Hematopoietic multipotent progenitor cell (in vitro differentiated cells): ENCODE measurements at regions not wholly inside any gene's neighbourhood (a gene's known extent, or its start where the extent isn't known, plus 50 kb on each side); places are given as distances from the start of the nearest gene placed in this dataset.

Experiments used
- DNase-seq, 3 donors: peaks; one replicate each; pipeline ENCODE4 v3.0.0-alpha.2; 2011 to 2015; ENCODE audit warnings: low read depth in 2 of 3, low spot score in 2 of 3

- no peak for DNase-seq
Measured at GRCh38 chr3:25300141-25300540, 127.9 kb upstream of the RARB start.

DNA sequence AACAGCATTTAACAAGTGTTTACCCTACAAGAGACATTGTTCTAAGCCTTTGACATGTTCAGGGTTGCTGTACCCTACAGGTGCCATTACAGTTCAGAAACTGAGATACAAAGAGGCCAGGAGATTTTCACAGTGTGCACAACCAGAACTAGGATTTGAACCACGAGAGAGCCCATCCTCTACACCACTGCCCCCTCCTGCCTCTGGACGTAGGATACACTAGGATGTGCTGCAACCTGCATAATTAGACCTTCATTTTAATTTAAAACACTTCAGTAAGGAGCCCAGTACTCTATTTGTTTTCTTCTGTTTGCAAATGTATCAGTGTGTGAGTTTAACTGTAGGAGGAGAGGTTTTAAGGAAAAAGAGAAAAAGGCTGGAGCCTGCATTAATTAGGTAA, 123.1 kb upstream of the RARB start:
- no peak for DNase-seq

DNA sequence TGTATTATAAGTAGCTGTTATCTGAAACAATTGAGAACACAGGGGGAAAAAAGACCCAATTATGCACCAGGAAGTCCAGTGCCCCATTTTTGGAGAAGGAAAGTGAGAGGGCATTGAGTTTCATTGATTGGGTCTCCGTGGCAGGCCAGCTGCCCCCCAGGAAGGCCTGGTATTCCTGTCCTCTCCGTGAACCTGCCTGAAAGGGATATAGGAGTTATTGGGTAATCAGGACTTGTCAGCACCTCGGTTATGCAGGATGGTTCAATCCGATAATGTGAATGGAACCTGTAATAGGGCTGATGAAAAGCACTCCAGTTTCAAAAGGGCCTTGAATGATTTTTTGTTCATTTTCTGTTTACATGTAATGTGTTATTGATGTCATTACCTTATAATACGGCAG, 122.0 kb upstream of the RARB start:
- DNase-seq: no peak

- DNase-seq: no peak
Measured at GRCh38 chr3:25306705-25307104, 121.4 kb upstream of the RARB start.

DNA sequence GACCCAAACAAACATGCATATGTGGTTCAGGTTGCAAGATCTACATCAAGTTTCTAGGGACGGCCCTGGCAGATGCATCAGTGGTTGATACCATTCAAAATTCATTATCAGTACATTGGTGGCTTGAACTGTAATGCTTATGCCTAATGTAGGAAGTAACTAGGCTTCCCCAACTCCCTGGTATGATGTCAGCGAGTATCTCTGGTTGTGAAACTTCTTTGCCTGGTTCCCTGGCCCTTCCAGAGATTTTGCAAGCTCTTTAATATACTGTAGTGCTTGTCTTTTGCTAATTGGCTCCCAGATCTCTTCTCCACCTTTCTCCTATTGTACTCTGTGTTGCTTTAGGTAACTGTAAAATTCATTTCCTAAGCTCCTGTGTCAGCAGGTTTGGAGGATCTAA, 114.8 kb upstream of the RARB start:
- DNase-seq: no peak

DNA sequence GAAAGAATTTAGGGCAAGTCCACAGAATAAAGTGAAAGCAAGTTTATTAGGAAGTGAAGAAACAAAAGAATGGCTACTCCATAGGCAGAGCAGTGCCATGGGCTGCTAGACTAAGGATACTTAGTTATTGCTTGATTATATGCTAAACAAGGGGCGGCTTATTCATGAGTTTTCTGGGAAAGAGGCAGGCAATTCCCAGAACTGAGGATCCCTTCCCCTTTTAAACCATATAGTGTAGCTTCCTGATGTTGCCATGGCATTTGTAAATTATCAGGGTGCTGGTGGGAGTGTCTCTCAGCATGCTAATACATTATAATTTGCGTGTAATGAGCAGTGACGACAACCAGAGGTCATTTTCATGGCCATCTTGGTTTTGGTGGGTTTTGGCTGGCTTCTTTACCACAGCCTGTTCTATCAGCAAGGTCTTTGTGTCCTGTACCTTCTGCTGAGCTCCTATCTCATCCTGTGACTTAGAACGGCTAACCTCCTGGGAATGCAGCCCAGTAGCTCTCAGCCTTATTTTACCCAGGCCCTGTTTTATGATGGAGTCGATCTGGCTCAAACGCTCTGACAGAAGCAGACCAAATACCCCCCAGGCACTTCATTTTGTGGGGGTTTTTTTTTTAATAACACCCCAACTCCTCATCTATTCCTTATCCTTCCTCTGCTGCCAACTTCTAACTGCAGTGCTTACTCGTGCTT, 103.0 kb upstream of the RARB start:
- no peak for DNase-seq

GRCh38 chr3:25335356-25335755, 92.7 kb upstream of the RARB start:
- DNase-seq: no peak

GRCh38 chr3:25338158-25338725, 89.8 kb upstream of the RARB start:
- no peak for DNase-seq

DNA sequence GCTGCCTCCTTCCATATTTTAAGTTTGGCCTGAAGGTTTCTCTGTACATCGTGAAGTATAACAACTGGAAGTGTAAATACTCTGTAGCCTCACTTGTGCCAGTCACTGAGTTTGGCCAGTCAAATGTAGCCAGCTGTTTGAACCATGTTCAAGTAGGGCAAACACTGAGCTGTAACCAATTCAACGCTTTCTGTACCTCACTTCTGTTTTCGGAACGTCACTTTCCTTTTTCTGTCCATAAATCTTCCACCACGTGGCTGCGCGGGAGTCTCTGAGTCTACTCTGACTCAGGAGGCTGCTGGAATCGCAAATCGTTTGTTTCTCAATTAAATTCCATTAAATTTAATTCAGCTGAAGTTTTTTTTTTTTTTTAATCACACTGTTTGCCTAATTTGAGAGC, 88.8 kb upstream of the RARB start:
- DNase-seq: no peak

DNA sequence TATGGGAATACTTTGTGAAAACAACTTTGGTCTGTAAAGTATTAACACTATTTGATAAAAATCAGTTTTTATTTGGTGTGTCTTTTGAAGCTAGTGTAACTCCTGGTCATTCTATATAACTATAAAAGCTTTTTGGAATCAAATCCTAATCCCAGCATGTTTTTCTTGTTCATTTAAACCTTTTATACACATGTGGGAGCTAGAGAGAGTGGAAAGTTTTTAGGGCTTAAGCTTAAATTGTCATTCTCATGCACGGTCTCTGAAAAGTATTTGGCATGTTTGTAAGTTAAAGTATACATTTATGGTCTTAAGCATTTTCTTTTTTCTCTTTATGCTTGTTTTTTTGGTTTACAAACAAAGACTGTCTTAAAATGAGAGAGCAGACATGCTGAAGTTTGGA, 83.4 kb upstream of the RARB start:
- DNase-seq: no peak

GRCh38 chr3:25349095-25349494, 79.0 kb upstream of the RARB start:
- DNase-seq: no peak

DNA sequence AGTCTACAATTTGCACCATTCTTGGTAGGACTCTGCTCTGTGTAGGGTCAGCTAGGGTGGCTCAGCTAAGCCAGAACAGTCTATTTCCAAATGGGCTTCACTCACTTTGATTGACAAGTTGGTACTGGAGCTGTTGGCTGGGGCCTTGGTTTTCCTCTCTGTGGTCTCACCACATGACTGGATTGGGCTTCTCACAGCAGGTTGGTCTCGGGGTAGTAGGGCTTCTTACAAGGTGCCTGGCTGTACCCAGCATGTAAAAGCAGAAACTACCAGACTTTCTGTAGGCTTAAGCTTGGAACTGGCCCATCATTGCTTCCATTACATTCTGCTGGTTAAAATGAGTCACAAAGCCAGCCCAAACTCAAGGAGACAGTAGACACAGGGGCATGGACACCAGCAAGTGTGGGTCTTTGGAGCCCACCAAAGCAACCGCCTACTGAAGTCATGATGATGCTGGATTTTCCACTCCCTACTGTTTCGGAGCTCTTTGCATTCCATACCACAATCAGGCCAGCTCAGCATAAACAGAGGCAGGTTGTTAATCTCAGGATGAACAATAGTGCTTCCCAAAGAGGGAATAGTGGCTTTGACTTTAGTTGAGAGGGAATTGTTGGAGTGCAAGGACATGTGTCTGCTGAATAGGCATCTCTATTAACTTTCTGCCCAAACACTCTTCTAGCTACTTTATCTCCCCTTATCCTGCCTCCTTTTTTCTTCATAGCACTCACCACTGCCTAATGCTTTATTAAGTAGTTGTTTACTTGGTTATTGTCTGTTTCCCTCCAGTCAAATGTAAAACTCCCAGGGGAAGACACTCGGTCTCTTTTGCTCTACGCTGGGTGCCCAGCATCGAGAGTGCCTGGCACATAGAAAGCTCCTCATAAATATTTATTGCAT, 78.0 kb upstream of the RARB start:
- DNase-seq: no peak

GRCh38 chr3:25350725-25351114, 77.3 kb upstream of the RARB start:
- no peak for DNase-seq

DNA sequence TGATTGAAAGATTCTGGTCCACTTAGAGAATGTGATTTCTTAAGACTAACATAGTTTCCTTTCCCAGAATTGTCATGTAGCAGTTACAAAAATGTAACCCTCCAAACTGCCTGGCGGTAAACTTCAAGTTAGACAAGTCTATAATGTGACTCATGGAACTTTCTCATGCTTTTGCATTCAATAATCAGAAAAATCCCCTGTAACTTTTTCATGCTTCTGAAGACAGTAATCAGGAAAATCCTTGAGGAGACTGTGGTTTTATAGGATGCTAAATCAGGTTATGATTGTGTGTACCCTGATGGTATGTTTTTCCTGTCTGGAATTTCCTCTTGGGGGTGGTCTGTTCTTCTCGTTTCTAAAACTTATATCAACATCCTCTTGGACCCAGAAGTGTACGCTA, 74.0 kb upstream of the RARB start:
- no peak for DNase-seq

DNA sequence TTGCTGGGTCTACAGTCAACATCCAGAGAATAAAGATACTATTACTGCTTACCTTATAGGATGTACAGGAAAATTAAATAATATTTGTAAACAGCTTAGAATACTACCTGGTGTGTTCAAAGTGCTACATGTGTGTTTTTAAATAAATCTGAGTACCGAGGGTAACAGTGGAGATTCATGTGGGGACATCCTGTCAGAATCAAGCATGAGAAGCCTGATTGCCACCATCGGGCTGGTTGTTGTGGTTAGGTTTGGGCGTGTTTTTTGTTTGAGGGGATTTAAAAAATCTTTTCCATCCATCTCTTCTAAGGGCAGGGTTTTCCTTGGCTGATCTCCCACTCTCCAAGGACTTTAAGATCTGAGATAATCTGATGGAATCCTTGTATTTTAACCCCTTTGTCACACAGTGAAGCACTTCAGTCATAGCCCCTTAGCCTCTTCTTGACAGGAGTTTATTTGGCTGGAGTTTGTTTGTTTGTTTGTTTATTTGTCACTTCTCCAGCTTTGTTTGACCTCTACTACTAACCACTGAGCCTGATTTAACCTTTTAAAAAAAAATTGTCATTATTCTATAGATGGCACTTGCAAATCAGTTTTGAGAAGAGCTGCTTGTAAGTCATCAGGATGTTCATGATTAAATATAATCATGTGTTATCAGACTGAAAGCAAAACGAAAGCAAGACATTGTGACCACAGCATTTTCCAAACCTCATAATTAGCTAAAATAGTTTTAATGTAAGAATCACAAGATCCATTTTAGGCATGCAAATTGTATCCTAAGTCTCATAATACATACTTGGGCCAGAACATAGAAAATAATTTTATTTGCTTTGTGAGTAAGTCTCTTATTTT, 72.8 kb upstream of the RARB start:
- DNase-seq: no peak

- DNase-seq: no peak
Measured at GRCh38 chr3:25355998-25356397, 72.1 kb upstream of the RARB start.

DNA sequence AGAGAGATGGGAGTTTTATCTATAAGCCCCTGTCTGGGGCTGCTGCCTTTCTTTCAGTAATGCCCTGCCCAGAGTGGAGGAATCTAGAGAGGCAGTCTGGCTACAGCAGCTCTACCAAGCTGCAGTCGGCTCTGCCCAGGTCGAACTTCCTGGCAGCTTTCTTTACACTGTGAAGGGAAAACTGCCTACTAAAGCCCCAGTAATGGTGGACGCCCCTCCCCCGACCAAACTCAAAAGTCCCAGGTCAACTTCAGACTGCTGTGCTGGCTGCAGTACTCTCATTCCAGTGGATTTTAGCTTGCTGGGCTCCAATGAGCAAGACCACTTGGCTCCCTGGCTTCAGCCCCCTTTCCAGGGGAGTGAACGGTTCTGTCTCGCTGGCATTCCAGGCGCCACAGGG, 65.9 kb upstream of the RARB start:
- DNase-seq: no peak

GRCh38 chr3:25365636-25366035, 62.4 kb upstream of the RARB start:
- DNase-seq: no peak

DNA sequence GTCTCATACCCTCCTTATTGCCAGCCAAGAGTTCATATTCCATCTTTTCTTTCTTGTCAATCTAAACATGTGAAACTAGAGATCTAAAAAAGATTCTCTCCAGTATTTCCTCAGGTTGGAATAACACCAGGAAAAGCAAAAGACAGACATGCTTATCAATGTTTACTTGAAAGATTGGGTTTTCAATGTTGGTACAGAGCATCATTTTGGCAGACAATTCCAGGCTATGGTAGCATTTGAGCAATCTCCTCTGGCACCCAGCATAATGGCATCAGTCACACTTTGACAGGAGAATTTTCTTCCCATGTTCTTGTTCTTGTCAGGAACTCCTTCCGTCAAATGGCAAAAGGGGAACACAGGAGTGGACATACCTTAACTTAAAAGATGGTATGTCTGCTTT, 61.0 kb upstream of the RARB start:
- DNase-seq: no peak

DNA sequence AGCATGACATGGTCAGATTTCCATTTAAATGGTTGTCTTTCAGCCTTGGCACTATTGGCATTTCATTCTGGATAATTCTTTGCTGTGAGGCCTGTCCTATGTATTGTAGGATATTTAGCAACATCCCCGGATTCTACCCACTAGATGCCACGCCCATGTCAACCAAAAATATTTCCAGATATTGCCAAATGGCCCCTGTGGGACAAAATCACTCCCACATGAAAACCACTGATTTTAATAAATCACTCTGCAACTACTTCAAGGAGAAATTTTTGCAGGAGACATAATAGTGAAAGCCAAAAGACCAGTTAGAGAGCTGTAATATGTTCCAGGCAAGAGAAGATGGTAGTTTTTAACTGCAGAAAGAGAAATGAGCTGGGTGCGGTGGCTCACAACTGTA, 55.9 kb upstream of the RARB start:
- no peak for DNase-seq

- no peak for DNase-seq
Measured at GRCh38 chr3:25376340-25376739, 51.7 kb upstream of the RARB start.
